HG03097 (cell line): ENCODE measurements at regions not wholly inside any gene's neighbourhood (a gene's known extent, or its start where the extent isn't known, plus 50 kb on each side); places are given as distances from the start of the nearest gene placed in this dataset.
"Not testable (repeated sequence)": the region's sequence is repeated elsewhere in the genome, so short reads cannot be mapped to it uniquely, and the experiment has no call there.

ENCODE experiments used
- ATAC-seq: cut with Tn5 transposase; IDR thresholded peaks from one replicate; pipeline ENCODE4 v1.9.1; 2021; ENCODE audit not compliant: unreplicated experiment, low FRiP score

- no peak for ATAC-seq
Observed at GRCh38 chrX:38937926-38938325, 136.7 kb downstream of the MID1IP1 start.

GRCh38 chrX:38939067-38939466 is 137.8 kb downstream of the MID1IP1 start:
- ATAC-seq: no peak

- no peak for ATAC-seq
Observed at GRCh38 chrX:38940547-38940946, 139.3 kb downstream of the MID1IP1 start.

- ATAC-seq: no peak
Observed at GRCh38 chrX:38941675-38942074, 140.4 kb downstream of the MID1IP1 start.

GRCh38 chrX:38943120-38943519 is 141.9 kb downstream of the MID1IP1 start:
- ATAC-seq: no peak

- no peak for ATAC-seq
Observed at GRCh38 chrX:38948046-38948445, 146.8 kb downstream of the MID1IP1 start.

GRCh38 chrX:38954520-38954919 is 153.3 kb downstream of the MID1IP1 start:
- no peak for ATAC-seq

- no peak for ATAC-seq
Observed at GRCh38 chrX:38959736-38960135, 158.5 kb downstream of the MID1IP1 start.

GRCh38 chrX:38960137-38960536 is 158.9 kb downstream of the MID1IP1 start:
- ATAC-seq: no peak

- ATAC-seq: no peak
Observed at GRCh38 chrX:38961936-38962335, 160.7 kb downstream of the MID1IP1 start.

- ATAC-seq: not testable (repeated sequence)
Observed at GRCh38 chrX:38963244-38963643, 162.0 kb downstream of the MID1IP1 start.

- ATAC-seq: no peak
Observed at GRCh38 chrX:38965888-38966287, 164.6 kb downstream of the MID1IP1 start.

- no peak for ATAC-seq
Observed at GRCh38 chrX:38968344-38969216, 167.3 kb downstream of the MID1IP1 start.

GRCh38 chrX:38970074-38970473 is 168.8 kb downstream of the MID1IP1 start:
- ATAC-seq: no peak

GRCh38 chrX:38970845-38971244 is 169.6 kb downstream of the MID1IP1 start:
- ATAC-seq: no peak

- no peak for ATAC-seq
Observed at GRCh38 chrX:38973322-38973721, 172.1 kb downstream of the MID1IP1 start.

- no peak for ATAC-seq
Observed at GRCh38 chrX:38974542-38974941, 173.3 kb downstream of the MID1IP1 start.

- ATAC-seq: no peak
Observed at GRCh38 chrX:38975368-38975942, 174.2 kb downstream of the MID1IP1 start.

GRCh38 chrX:38982370-38982769 is 181.1 kb downstream of the MID1IP1 start:
- no peak for ATAC-seq

- ATAC-seq: no peak
Observed at GRCh38 chrX:38982843-38983242, 181.6 kb downstream of the MID1IP1 start.

GRCh38 chrX:38985375-38985774 is 184.1 kb downstream of the MID1IP1 start:
- no peak for ATAC-seq

GRCh38 chrX:38985945-38986344 is 184.7 kb downstream of the MID1IP1 start:
- no peak for ATAC-seq
